GM23248 (cell line): ENCODE measurements at regions not wholly inside any gene's neighbourhood (a gene's known extent, or its start where the extent isn't known, plus 50 kb on each side); places are given as distances from the start of the nearest gene placed in this dataset.
"Not testable (repeated sequence)": the region's sequence is repeated elsewhere in the genome, so short reads cannot be mapped to it uniquely, and the experiment has no call there.

ENCODE experiments used
- DNase-seq: peaks from one replicate; pipeline ENCODE4 v3.0.0-alpha.2; 2015
- H2AFZ ChIP-seq: fragments of 200-600 bp; sonication (generic); 2 replicates; pipeline ENCODE4 v1.6.1; 2016; ENCODE audit warnings: antibody characterized with exemption
- H3F3A ChIP-seq: fragments of 200-600 bp; sonication (generic); 2 replicates; pipeline ENCODE4 v1.6.1; 2016; ENCODE audit warnings: mild to moderate bottlenecking, antibody characterized with exemption, mixed run types; ENCODE audit not compliant: insufficient read depth
- H3K27ac ChIP-seq: fragments of 200-600 bp; sonication (generic); 2 replicates; pipeline ENCODE4 v1.5.1; 2016; ENCODE audit warnings: mild to moderate bottlenecking
- H3K27me3 ChIP-seq: fragments of 200-600 bp; sonication (generic); replicated peaks from 2 replicates; pipeline ENCODE4 v1.6.1; 2016; ENCODE audit warnings: mild to moderate bottlenecking; ENCODE audit not compliant: insufficient read depth
- H3K36me3 ChIP-seq: fragments of 200-600 bp; sonication (generic); 2 replicates; pipeline ENCODE4 v1.6.1; 2016; ENCODE audit warnings: low read depth, mild to moderate bottlenecking
- H3K4me1 ChIP-seq: fragments of 200-600 bp; sonication (generic); 2 replicates; pipeline ENCODE4 v1.6.1; 2016; ENCODE audit warnings: mild to moderate bottlenecking; ENCODE audit not compliant: insufficient read depth
- H3K4me2 ChIP-seq: fragments of 200-600 bp; sonication (generic); one replicate; pipeline ENCODE4 v1.6.1; 2016; ENCODE audit warnings: mild to moderate bottlenecking; ENCODE audit not compliant: unreplicated experiment
- H3K4me3 ChIP-seq: fragments of 200-600 bp; sonication (generic); 2 replicates; pipeline ENCODE4 v1.5.1; 2016; ENCODE audit warnings: mild to moderate bottlenecking
- H3K79me2 ChIP-seq: fragments of 200-600 bp; sonication (generic); 2 replicates; pipeline ENCODE4 v1.6.1; 2016; ENCODE audit warnings: mild to moderate bottlenecking; ENCODE audit not compliant: insufficient read depth
- H3K9ac ChIP-seq: fragments of 200-600 bp; sonication (generic); 2 replicates; pipeline ENCODE4 v1.6.1; 2016; ENCODE audit warnings: mild to moderate bottlenecking
- H3K9me2 ChIP-seq: fragments of 200-600 bp; sonication (generic); 2 replicates; pipeline ENCODE4 v1.6.1; 2016; ENCODE audit warnings: mixed run types, mild to moderate bottlenecking, moderate library complexity; ENCODE audit not compliant: insufficient read depth
- H3K9me3 ChIP-seq: fragments of 200-600 bp; sonication (generic); one replicate; pipeline ENCODE4 v1.6.1; 2017; ENCODE audit warnings: low read depth
- H4K20me1 ChIP-seq: fragments of 200-600 bp; sonication (generic); 2 replicates; pipeline ENCODE4 v1.6.0; 2016; ENCODE audit not compliant: insufficient read depth
- EZH2 ChIP-seq: fragments of 200-600 bp; sonication (generic); IDR thresholded peaks from 2 replicates; pipeline ENCODE4 v1.6.1; 2018; ENCODE audit warnings: antibody characterized with exemption, mild to moderate bottlenecking; ENCODE audit not compliant: insufficient read depth, poor library complexity, severe bottlenecking
- EZH2phosphoT487 ChIP-seq: fragments of 200-600 bp; sonication (generic); IDR thresholded peaks from 2 replicates; pipeline ENCODE4 v1.6.1; 2018; ENCODE audit warnings: antibody characterized with exemption, moderate library complexity, mild to moderate bottlenecking, low read depth; ENCODE audit not compliant: insufficient read depth
- WGBS, 2 experiments: methylation state at CpG; one replicate each; pipeline ENCODE4 v1.1.6; 2015 to 2017; ENCODE audit warnings: low lambda C conversion rate in 2 of 2, low coverage in 1 of 2; ENCODE audit errors: missing lambda C conversion rate in 2 of 2; 5-methylcytosine and 5-hydroxymethylcytosine counted together
- in situ Hi-C: fragments of 300-500 bp; cut with MboI; formaldehyde crosslinking; loops from 2 replicates; pipeline ENCODE4 v1.15.0; 2020

GRCh38 chr17:72462407-72462806 lies 341.6 kb downstream of the SOX9 start:
- Histone ChIP-seq H3K79me2 (peaks cover 48% of the 10 kb centered on the region), H2AFZ (no peak overlapping the region), H4K20me1 (no peaks in the 10 kb centered on the region), H3K4me1 (peaks cover 26% of the 10 kb centered on the region), H3K4me3 (no peak overlapping the region), H3K9me3 (no peaks in the 10 kb centered on the region), H3K9ac (no peak overlapping the region), H3K9me2 (no peaks in the 10 kb centered on the region), H3K27me3 (no peaks in the 10 kb centered on the region), H3F3A (peaks cover 23% of the 10 kb centered on the region), H3K36me3 (no peaks in the 10 kb centered on the region), H3K4me2 (no peak overlapping the region), H3K27ac (no peak overlapping the region)
- TF ChIP-seq EZH2phosphoT487 (no peak), EZH2 (no peak)
- 19 to 20% methylated on average over 1 of the region's 1 CpG for WGBS, 2 experiments
- DNase-seq, result peak; percentile 7
- in situ Hi-C loops, result no loop called here

GRCh38 chr17:72462814-72463213 lies 342.0 kb downstream of the SOX9 start:
- Histone ChIP-seq H3F3A (peaks cover 23% of the 10 kb centered on the region), H3K9me3 (no peaks in the 10 kb centered on the region), H3K9ac (no peak overlapping the region), H3K4me1 (peaks cover 26% of the 10 kb centered on the region), H4K20me1 (no peaks in the 10 kb centered on the region), H3K27ac (no peak overlapping the region), H3K27me3 (no peaks in the 10 kb centered on the region), H3K36me3 (no peaks in the 10 kb centered on the region), H3K79me2 (peaks cover 44% of the 10 kb centered on the region), H2AFZ (no peak overlapping the region), H3K4me3 (no peak overlapping the region), H3K4me2 (no peak overlapping the region), H3K9me2 (no peaks in the 10 kb centered on the region)
- 85 to 87% methylated on average over 4 of the region's 4 CpGs for WGBS, 2 experiments
- no peak for DNase-seq
- in situ Hi-C loops, result no loop called here
- no peak for TF ChIP-seq EZH2
- no peak for TF ChIP-seq EZH2phosphoT487

GRCh38 chr17:72463287-72464102 lies 342.7 kb downstream of the SOX9 start:
- Histone ChIP-seq H4K20me1 (no peaks in the 10 kb centered on the region), H3K36me3 (no peaks in the 10 kb centered on the region), H2AFZ (no peak overlapping the region), H3K27ac (no peak overlapping the region), H3K4me3 (no peak overlapping the region), H3K9ac (no peak overlapping the region), H3K9me2 (no peaks in the 10 kb centered on the region), H3K4me2 (no peak overlapping the region), H3K79me2 (peaks cover 37% of the 10 kb centered on the region), H3K4me1 (peaks cover 26% of the 10 kb centered on the region), H3K27me3 (no peaks in the 10 kb centered on the region), H3K9me3 (no peaks in the 10 kb centered on the region), H3F3A (peaks cover 23% of the 10 kb centered on the region)
- WGBS, 2 experiments, result 88 to 91% methylated on average over 10 of the region's 10 CpGs
- TF ChIP-seq EZH2phosphoT487 (no peak), EZH2 (no peak)
- no peak for DNase-seq
- in situ Hi-C loops, result no loop called here

GRCh38 chr17:72464221-72464620 lies 343.4 kb downstream of the SOX9 start:
- H3K36me3 ChIP-seq, H3K4me2 ChIP-seq, in situ Hi-C loops, H3K9me3 ChIP-seq, H4K20me1 ChIP-seq, H2AFZ ChIP-seq, DNase-seq, H3K27me3 ChIP-seq, H3K9me2 ChIP-seq, H3K9ac ChIP-seq, H3K4me3 ChIP-seq, H3K27ac ChIP-seq: not testable (repeated sequence)
- 95 to 96% methylated on average over 4 to 5 of the region's 5 CpGs for WGBS, 2 experiments
- peaks cover 26% of the 10 kb centered on the region for H3K4me1 ChIP-seq
- H3F3A ChIP-seq, result peaks cover 23% of the 10 kb centered on the region
- H3K79me2 ChIP-seq, result peaks cover 30% of the 10 kb centered on the region
